GM23338 (cell line): ENCODE measurements at regions not wholly inside any gene's neighbourhood (a gene's known extent, or its start where the extent isn't known, plus 50 kb on each side); places are given as distances from the start of the nearest gene placed in this dataset.

Experiments
- ATAC-seq: fragments of 200-7000 bp; cut with Tn5 transposase; 3 replicates; pipeline ENCODE4 v1.9.1; 2020
- DNase-seq: peaks from one replicate; pipeline ENCODE4 v3.0.0-alpha.2; 2015; ENCODE audit warnings: low spot score
- H2AFZ ChIP-seq: fragments of 200-600 bp; sonication (generic); 2 replicates; pipeline ENCODE4 v1.8.0; 2016; ENCODE audit warnings: antibody characterized with exemption, mild to moderate bottlenecking, moderate library complexity
- H3F3A ChIP-seq: fragments of 200-600 bp; sonication (generic); replicated peaks from 2 replicates; pipeline ENCODE4 v1.8.0; 2017; ENCODE audit warnings: antibody characterized with exemption, mixed run types, low read depth
- H3K27ac ChIP-seq: fragments of 200-600 bp; sonication (generic); 2 replicates; pipeline ENCODE4 v1.6.1; 2016; ENCODE audit warnings: low read depth
- H3K27me3 ChIP-seq: fragments of 200-600 bp; sonication (generic); 2 replicates; pipeline ENCODE4 v1.8.0; 2016; ENCODE audit warnings: mild to moderate bottlenecking, mixed run types, moderate library complexity; ENCODE audit not compliant: insufficient read depth
- H3K36me3 ChIP-seq: fragments of 200-600 bp; sonication (generic); 2 replicates; pipeline ENCODE4 v1.8.0; 2016; ENCODE audit warnings: mild to moderate bottlenecking; ENCODE audit not compliant: insufficient read depth
- H3K4me1 ChIP-seq: fragments of 200-600 bp; sonication (generic); 2 replicates; pipeline ENCODE4 v1.8.0; 2016; ENCODE audit warnings: mild to moderate bottlenecking, moderate library complexity; ENCODE audit not compliant: insufficient read depth
- H3K4me2 ChIP-seq: fragments of 200-600 bp; sonication (generic); 2 replicates; pipeline ENCODE4 v1.7.1; 2017; ENCODE audit warnings: mixed run types
- H3K4me3 ChIP-seq: fragments of 200-600 bp; sonication (generic); 2 replicates; pipeline ENCODE4 v1.6.1; 2016; ENCODE audit warnings: mixed run types
- H3K79me2 ChIP-seq: fragments of 200-600 bp; sonication (generic); replicated peaks from 2 replicates; pipeline ENCODE4 v1.8.0; 2017; ENCODE audit warnings: mild to moderate bottlenecking; ENCODE audit not compliant: insufficient read depth
- H3K9me2 ChIP-seq: fragments of 200-600 bp; sonication (generic); 2 replicates; pipeline ENCODE4 v1.8.0; 2017; ENCODE audit not compliant: insufficient read depth
- H4K20me1 ChIP-seq: fragments of 200-600 bp; sonication (generic); replicated peaks from 2 replicates; pipeline ENCODE4 v1.8.0; 2017; ENCODE audit warnings: mild to moderate bottlenecking; ENCODE audit not compliant: insufficient read depth
- H3K27ac Mint-ChIP-seq: 2 replicates; pipeline ENCODE4 v1.8.0; 2020; ENCODE audit warnings: inconsistent platforms, mild to moderate bottlenecking, moderate library complexity, mixed read lengths
- H3K27me3 Mint-ChIP-seq: 3 replicates; pipeline ENCODE4 v1.8.0; 2022; ENCODE audit warnings: low read depth, mild to moderate bottlenecking, moderate library complexity, mixed read lengths, inconsistent platforms; ENCODE audit not compliant: insufficient read depth, poor library complexity
- H3K36me3 Mint-ChIP-seq: 3 replicates; pipeline ENCODE4 v1.8.0; 2021; ENCODE audit warnings: low read depth, mild to moderate bottlenecking, inconsistent platforms, moderate library complexity, mixed read lengths
- H3K4me1 Mint-ChIP-seq: 3 replicates; pipeline ENCODE4 v1.8.0; 2020; ENCODE audit warnings: mild to moderate bottlenecking, inconsistent platforms, mixed read lengths
- H3K4me3 Mint-ChIP-seq: 3 replicates; pipeline ENCODE4 v1.8.0; 2021; ENCODE audit warnings: moderate library complexity, mild to moderate bottlenecking, inconsistent platforms, mixed read lengths
- H3K9me3 Mint-ChIP-seq: 3 replicates; pipeline ENCODE4 v1.8.0; 2020; ENCODE audit warnings: moderate library complexity, mild to moderate bottlenecking, inconsistent platforms, mixed read lengths
- JUNB ChIP-seq: IDR thresholded peaks from one replicate; pipeline ENCODE4 v1.6.1; 2016; ENCODE audit warnings: antibody characterized with exemption; ENCODE audit not compliant: unreplicated experiment
- TF ChIP-seq, protein P1 (sequence below): fragments of 250-450 bp; sonication (Bioruptor Pico); IDR thresholded peaks from 2 replicates; pipeline ENCODE4 v1.5.0; 2020; ENCODE audit warnings: mild to moderate bottlenecking, moderate library complexity
- TF ChIP-seq, protein P2 (sequence below): IDR thresholded peaks from one replicate; pipeline ENCODE4 v1.6.1; 2018; ENCODE audit warnings: antibody characterized with exemption; ENCODE audit not compliant: unreplicated experiment

DNA sequence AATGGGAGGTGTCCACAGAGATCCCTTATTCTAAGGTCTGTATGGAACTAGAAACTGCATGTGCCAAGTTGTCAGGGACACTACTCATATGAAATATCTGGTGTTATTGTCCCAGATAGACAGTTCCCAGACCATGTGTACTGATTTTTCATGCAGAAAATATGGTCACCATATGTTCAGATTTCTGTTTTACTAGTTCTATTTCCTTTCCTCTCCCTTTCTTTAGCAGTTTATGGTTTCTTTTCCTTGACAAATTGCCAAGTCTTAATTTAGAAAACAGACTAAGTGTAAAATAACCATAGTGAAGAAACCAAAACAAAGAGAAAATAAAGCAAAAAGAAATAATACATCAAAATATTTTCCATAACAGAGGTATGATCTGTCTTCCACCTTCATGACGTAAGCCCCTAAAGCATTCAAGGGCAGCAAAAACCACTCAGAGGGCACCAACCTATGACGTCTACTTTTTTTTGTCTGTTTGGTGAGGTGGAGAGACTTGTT lies 248.5 kb downstream of the KCTD12 start (continued):
- TF ChIP-seq, protein P1, sequence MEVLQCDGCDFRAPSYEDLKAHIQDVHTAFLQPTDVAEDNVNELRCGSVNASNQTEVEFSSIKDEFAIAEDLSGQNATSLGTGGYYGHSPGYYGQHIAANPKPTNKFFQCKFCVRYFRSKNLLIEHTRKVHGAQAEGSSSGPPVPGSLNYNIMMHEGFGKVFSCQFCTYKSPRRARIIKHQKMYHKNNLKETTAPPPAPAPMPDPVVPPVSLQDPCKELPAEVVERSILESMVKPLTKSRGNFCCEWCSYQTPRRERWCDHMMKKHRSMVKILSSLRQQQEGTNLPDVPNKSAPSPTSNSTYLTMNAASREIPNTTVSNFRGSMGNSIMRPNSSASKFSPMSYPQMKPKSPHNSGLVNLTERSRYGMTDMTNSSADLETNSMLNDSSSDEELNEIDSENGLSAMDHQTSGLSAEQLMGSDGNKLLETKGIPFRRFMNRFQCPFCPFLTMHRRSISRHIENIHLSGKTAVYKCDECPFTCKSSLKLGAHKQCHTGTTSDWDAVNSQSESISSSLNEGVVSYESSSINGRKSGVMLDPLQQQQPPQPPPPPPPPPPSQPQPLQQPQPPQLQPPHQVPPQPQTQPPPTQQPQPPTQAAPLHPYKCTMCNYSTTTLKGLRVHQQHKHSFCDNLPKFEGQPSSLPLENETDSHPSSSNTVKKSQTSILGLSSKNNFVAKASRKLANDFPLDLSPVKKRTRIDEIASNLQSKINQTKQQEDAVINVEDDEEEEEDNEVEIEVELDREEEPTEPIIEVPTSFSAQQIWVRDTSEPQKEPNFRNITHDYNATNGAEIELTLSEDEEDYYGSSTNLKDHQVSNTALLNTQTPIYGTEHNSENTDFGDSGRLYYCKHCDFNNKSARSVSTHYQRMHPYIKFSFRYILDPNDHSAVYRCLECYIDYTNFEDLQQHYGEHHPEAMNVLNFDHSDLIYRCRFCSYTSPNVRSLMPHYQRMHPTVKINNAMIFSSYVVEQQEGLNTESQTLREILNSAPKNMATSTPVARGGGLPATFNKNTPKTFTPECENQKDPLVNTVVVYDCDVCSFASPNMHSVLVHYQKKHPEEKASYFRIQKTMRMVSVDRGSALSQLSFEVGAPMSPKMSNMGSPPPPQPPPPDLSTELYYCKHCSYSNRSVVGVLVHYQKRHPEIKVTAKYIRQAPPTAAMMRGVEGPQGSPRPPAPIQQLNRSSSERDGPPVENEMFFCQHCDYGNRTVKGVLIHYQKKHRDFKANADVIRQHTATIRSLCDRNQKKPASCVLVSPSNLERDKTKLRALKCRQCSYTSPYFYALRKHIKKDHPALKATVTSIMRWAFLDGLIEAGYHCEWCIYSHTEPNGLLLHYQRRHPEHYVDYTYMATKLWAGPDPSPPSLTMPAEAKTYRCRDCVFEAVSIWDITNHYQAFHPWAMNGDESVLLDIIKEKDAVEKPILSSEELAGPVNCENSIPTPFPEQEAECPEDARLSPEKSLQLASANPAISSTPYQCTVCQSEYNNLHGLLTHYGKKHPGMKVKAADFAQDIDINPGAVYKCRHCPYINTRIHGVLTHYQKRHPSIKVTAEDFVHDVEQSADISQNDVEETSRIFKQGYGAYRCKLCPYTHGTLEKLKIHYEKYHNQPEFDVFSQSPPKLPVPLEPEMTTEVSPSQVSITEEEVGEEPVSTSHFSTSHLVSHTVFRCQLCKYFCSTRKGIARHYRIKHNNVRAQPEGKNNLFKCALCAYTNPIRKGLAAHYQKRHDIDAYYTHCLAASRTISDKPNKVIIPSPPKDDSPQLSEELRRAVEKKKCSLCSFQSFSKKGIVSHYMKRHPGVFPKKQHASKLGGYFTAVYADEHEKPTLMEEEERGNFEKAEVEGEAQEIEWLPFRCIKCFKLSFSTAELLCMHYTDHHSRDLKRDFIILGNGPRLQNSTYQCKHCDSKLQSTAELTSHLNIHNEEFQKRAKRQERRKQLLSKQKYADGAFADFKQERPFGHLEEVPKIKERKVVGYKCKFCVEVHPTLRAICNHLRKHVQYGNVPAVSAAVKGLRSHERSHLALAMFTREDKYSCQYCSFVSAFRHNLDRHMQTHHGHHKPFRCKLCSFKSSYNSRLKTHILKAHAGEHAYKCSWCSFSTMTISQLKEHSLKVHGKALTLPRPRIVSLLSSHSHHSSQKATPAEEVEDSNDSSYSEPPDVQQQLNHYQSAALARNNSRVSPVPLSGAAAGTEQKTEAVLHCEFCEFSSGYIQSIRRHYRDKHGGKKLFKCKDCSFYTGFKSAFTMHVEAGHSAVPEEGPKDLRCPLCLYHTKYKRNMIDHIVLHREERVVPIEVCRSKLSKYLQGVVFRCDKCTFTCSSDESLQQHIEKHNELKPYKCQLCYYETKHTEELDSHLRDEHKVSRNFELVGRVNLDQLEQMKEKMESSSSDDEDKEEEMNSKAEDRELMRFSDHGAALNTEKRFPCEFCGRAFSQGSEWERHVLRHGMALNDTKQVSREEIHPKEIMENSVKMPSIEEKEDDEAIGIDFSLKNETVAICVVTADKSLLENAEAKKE (CRISPR knock-in tag): no peak

GRCh38 chr13:76636829-76637228 lies 249.4 kb downstream of the KCTD12 start:
- Histone ChIP-seq H2AFZ (no peak overlapping the region), H3K4me3 (no peak overlapping the region), H3F3A (no peaks in the 10 kb centered on the region), H3K4me1 (no peaks in the 10 kb centered on the region; the same call in 1 of the 2 replicates), H3K36me3 (no peaks in the 10 kb centered on the region), H3K9me2 (peaks cover 6% of the 10 kb centered on the region), H3K4me2 (0 out of 2 replicates have a peak overlapping the region, but pooled peaks have one; percentile 22), H4K20me1 (no peaks in the 10 kb centered on the region), H3K27ac (no peak overlapping the region), H3K79me2 (no peaks in the 10 kb centered on the region), H3K27me3 (no peaks in the 10 kb centered on the region)
- DNase-seq (no peak), ATAC-seq (no peak)
- no peak overlapping the region for H3K4me3 Mint-ChIP-seq
- H3K27me3 Mint-ChIP-seq: no peaks in the 10 kb centered on the region
- H3K4me1 Mint-ChIP-seq: peaks cover 14% of the 10 kb centered on the region; the same call in 2 of the 3 replicates
- no peak overlapping the region for H3K27ac Mint-ChIP-seq
- H3K36me3 Mint-ChIP-seq: no peaks in the 10 kb centered on the region
- TF ChIP-seq, protein P2, sequence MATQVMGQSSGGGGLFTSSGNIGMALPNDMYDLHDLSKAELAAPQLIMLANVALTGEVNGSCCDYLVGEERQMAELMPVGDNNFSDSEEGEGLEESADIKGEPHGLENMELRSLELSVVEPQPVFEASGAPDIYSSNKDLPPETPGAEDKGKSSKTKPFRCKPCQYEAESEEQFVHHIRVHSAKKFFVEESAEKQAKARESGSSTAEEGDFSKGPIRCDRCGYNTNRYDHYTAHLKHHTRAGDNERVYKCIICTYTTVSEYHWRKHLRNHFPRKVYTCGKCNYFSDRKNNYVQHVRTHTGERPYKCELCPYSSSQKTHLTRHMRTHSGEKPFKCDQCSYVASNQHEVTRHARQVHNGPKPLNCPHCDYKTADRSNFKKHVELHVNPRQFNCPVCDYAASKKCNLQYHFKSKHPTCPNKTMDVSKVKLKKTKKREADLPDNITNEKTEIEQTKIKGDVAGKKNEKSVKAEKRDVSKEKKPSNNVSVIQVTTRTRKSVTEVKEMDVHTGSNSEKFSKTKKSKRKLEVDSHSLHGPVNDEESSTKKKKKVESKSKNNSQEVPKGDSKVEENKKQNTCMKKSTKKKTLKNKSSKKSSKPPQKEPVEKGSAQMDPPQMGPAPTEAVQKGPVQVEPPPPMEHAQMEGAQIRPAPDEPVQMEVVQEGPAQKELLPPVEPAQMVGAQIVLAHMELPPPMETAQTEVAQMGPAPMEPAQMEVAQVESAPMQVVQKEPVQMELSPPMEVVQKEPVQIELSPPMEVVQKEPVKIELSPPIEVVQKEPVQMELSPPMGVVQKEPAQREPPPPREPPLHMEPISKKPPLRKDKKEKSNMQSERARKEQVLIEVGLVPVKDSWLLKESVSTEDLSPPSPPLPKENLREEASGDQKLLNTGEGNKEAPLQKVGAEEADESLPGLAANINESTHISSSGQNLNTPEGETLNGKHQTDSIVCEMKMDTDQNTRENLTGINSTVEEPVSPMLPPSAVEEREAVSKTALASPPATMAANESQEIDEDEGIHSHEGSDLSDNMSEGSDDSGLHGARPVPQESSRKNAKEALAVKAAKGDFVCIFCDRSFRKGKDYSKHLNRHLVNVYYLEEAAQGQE: no peak
- TF ChIP-seq JUNB: no peak
- H3K9me3 Mint-ChIP-seq: no peaks in the 10 kb centered on the region
